GM10248 (cell line): ENCODE measurements at regions not wholly inside any gene's neighbourhood (a gene's known extent, or its start where the extent isn't known, plus 50 kb on each side); places are given as distances from the start of the nearest gene placed in this dataset.
"Not testable (repeated sequence)": the region's sequence is repeated elsewhere in the genome, so short reads cannot be mapped to it uniquely, and the experiment has no call there.

Source experiments
- CTCF ChIA-PET: fragments of 300-600 bp; sonication (Branson Sonifier 250); formaldehyde crosslinking; extraction: SDS; loops from one replicate; lab custom pipeline; 2021; ENCODE audit warnings: antibody characterized with exemption; lab: Yijun Ruan, JAX
- POLR2A ChIA-PET: fragments of 350-650 bp; sonication (Branson Sonifier 250); formaldehyde crosslinking; extraction: SDS; loops from one replicate; lab custom pipeline; 2020; ENCODE audit warnings: antibody characterized with exemption; lab: Yijun Ruan, JAX
- DNase-seq: peaks from one replicate; pipeline ENCODE4 v3.0.0; 2012; ENCODE audit errors: extremely low spot score
- TF ChIP-seq, protein P1 (sequence below): IDR thresholded peaks from 2 replicates; pipeline ENCODE4 v1.5.1; 2012; ENCODE audit warnings: mild to moderate bottlenecking, low read depth; ENCODE audit errors: extremely low read depth, missing control alignments, control extremely low read depth

DNA sequence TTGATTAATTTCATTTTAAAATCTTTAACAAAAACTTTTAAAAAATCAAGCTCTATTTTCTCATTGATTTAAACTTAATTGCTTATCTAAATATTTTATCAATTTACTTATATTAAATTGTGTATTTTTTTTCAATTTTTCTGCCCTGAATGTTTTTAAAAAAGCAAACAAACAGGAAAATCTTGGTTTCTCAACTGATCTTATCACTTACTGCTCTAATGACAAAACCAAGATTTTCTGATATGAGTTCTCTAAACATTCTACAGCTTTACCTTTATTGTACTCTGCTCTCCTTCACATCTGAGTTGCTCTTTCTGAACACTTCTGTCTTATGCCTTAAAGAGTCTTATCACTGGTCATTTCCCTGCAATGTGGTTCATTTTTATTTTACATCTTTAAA lies 587.8 kb upstream of the BCHE start:
- TF ChIP-seq, protein P1, sequence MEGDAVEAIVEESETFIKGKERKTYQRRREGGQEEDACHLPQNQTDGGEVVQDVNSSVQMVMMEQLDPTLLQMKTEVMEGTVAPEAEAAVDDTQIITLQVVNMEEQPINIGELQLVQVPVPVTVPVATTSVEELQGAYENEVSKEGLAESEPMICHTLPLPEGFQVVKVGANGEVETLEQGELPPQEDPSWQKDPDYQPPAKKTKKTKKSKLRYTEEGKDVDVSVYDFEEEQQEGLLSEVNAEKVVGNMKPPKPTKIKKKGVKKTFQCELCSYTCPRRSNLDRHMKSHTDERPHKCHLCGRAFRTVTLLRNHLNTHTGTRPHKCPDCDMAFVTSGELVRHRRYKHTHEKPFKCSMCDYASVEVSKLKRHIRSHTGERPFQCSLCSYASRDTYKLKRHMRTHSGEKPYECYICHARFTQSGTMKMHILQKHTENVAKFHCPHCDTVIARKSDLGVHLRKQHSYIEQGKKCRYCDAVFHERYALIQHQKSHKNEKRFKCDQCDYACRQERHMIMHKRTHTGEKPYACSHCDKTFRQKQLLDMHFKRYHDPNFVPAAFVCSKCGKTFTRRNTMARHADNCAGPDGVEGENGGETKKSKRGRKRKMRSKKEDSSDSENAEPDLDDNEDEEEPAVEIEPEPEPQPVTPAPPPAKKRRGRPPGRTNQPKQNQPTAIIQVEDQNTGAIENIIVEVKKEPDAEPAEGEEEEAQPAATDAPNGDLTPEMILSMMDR: no peak
- DNase-seq: no peak
- ChIA-PET CTCF (no interaction called here), POLR2A (no interaction called here)

DNA sequence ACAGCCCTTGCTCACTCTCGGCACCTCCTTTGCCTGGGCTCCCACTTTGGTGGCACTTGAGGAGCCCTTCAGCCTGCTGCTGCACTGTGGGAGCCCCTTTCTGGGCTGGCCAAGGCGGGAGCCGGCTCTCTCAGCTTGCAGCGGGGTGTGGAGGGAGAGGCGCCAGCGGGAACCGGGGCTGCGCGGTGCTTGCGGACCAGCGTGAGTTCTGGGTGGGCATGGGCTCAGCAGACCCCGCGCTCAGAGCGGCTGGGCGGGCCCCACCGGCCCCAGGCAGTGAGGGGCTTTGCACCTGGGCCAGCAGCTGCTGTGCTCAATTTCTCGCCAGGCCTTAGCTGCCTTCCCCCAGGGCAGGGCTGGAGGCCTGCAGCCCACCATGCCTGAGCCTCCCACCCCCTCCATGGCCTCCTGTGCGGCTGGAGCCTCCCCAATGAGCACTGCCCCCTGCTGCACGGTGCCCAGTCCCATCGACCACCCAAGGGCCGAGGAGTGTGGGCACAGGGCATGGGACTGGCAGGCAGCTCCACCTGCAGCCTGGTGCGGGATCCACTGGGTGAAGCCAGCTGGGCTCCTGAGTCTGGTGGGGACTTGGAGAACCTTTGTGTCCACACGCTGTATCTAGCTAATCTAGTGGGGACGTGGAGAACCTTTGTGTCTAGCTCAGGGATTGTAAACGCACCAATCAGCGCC lies 586.7 kb upstream of the BCHE start:
- DNase-seq, POLR2A ChIA-PET: not testable (repeated sequence)
- CTCF ChIA-PET: interaction anchor here (1.2 kb wide), 1 partner anchor 21 kb away, joined by 3 read pairs; no protein-coding TSS in a partner anchor

DNA sequence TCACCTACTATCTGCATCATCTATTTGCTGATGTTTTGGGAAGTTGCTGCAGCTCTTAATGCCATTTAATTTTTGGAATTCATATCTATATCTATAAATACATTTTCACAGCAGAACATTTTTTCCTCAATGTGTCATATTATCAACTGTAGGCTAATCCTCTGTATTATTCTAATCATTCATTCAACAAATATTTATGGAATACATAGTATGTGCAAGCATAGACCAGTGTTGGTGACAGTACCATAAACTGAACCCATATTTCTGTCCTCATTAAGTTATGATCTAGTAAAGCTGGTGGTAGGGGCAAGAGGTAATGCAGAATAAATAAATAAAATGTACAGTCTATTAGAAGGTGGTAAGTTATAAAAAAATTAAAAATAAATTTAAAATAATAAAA lies 585.3 kb upstream of the BCHE start:
- ChIA-PET CTCF (no interaction called here), POLR2A (no interaction called here)
- TF ChIP-seq, protein P1: no peak
- no peak for DNase-seq

DNA sequence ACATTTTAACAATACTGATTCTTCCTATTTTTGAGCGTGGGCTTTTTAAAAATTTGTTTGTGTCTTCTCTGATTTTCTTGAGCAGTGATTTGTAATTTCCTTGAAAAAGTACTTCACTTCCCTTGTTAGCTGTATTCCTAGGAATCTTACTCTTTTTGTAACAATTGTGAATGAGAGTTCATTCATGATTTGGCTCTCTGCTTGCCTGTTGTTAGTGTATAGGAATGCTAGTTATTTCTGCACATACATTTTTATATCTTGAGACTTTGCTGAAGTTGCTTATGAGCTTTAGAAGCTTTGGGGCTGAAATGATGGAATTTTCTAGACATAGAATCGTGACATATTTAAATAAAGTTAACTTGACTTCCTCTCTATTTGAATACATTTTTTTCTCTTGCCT lies 582.8 kb upstream of the BCHE start:
- no peak for DNase-seq
- CTCF ChIA-PET: no interaction called here
- TF ChIP-seq, protein P1: no peak
- POLR2A ChIA-PET: no interaction called here

DNA sequence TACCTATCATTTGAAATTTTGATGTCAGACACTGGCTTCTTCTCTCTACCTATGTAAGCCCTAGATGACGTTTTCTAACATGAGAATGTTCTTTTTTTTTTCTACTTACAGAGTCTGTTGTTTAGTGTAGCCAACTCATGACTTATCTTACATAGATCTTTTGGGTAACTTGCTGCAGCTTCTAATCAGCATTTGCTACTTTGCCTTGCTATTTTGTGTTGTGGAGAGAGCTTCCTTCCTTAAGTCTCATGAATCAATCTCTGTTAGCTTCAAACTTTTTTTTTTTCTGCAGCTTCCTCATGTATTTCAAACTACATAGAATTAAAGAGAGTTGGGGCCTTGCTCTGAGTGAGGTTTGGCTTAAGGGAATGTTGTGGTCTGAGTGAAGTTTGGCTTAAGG lies 568.7 kb upstream of the BCHE start:
- ChIA-PET CTCF (interaction anchor here (1.2 kb wide), 1 partner anchor 67 kb away, joined by 3 read pairs; no protein-coding TSS in a partner anchor), POLR2A (no interaction called here)
- TF ChIP-seq, protein P1: no peak
- DNase-seq: no peak

DNA sequence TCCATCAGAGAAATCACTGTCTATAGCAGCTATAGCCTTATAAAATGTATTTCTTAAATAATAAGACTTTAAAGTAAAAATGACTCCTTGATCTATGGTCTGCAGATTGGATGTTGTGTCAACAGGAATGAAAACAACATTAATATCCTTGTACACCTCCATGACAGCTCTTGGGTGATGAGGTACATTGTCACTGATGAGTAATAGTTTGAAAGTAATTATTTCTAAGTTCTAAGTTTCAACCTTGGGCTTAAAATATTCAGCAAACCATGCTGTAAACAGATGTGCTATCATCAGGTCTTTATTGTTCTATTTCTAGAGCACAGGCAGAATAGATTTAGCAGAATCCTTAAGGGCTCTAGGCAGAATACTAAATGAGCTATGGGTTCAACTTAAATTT lies 568.2 kb upstream of the BCHE start:
- POLR2A ChIA-PET: no interaction called here
- DNase-seq: no peak
- CTCF ChIA-PET: interaction anchor here (1.2 kb wide), 1 partner anchor 67 kb away, joined by 3 read pairs; no protein-coding TSS in a partner anchor
- TF ChIP-seq, protein P1: no peak

DNA sequence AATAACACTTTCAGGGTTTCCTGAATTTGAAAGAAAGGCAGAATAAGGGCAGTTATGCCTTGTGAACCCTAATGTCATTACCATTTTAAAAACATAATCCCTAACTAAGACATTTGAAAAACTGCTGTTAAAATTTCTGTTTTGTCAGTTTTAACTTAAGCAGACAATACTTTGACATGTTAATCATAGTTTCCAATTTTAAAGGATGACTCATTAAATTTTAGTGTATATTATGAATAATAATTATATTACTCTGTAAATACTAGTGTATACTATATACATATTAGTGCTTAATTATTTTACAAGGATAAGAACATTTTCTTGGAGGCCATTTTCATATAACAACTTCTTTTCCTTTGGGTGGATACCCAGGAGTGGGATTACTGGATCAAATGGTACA lies 553.1 kb upstream of the BCHE start:
- TF ChIP-seq, protein P1: no peak
- CTCF ChIA-PET: no interaction called here
- POLR2A ChIA-PET: no interaction called here
- DNase-seq: no peak
